ENCODE measurements at regions not wholly inside any gene's neighbourhood (a gene's known extent, or its start where the extent isn't known, plus 50 kb on each side); places are given as distances from the start of the nearest gene placed in this dataset.

DNA sequence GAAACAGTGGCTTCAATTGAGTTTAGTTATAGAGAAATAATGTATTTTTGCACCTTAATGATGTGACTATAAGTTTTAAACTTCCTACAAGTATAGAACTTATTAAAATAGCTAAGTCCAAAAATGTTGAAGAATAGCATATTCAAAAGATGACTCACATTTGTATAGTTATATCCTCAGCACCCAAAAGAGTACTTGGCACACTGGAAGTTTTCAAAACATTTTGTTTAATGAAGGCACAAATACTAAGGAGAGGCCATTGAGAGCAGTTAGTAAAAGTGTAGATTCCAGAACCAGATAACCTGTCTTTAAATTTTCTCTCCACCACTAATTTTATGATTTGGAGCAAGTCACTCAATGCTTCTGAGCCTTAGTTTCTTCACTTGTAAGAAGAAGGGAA lies 226.9 kb upstream of the MID1 start:
- TF ChIP-seq POLR2A (IDR thresholded peaks at IDR 0.05; ENCODE audit: low read depth, low read length) (no peak), POLR2AphosphoS5 (IDR thresholded peaks at IDR 0.05; ENCODE audit: insufficient read depth, low read depth, low read length) (no peak), FOS (IDR thresholded peaks at IDR 0.05; ENCODE audit: borderline replicate concordance, insufficient read depth, low read length) (no peak), EZH2 (IDR thresholded peaks at IDR 0.05; ENCODE audit: borderline replicate concordance, low read depth, low read length, severe bottlenecking) (no peak), GATA2 (IDR thresholded peaks at IDR 0.05; ENCODE audit: insufficient read depth, insufficient read length, low read depth, low read length) (no peak)
- TF ChIP-seq, protein P1, sequence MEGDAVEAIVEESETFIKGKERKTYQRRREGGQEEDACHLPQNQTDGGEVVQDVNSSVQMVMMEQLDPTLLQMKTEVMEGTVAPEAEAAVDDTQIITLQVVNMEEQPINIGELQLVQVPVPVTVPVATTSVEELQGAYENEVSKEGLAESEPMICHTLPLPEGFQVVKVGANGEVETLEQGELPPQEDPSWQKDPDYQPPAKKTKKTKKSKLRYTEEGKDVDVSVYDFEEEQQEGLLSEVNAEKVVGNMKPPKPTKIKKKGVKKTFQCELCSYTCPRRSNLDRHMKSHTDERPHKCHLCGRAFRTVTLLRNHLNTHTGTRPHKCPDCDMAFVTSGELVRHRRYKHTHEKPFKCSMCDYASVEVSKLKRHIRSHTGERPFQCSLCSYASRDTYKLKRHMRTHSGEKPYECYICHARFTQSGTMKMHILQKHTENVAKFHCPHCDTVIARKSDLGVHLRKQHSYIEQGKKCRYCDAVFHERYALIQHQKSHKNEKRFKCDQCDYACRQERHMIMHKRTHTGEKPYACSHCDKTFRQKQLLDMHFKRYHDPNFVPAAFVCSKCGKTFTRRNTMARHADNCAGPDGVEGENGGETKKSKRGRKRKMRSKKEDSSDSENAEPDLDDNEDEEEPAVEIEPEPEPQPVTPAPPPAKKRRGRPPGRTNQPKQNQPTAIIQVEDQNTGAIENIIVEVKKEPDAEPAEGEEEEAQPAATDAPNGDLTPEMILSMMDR (IDR thresholded peaks at IDR 0.05; ENCODE audit: extremely low read depth in 1 of 2, insufficient read depth in 1 of 2, low read depth in 1 of 2, low read length in 2 of 2): no peak
- TF ChIP-seq, protein P2, sequence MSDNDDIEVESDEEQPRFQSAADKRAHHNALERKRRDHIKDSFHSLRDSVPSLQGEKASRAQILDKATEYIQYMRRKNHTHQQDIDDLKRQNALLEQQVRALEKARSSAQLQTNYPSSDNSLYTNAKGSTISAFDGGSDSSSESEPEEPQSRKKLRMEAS (IDR thresholded peaks at IDR 0.05; ENCODE audit: insufficient read depth, insufficient read length): no peak

All from endothelial cell of umbilical vein (primary cell).